ENCODE measurements at regions not wholly inside any gene's neighbourhood (a gene's known extent, or its start where the extent isn't known, plus 50 kb on each side); places are given as distances from the start of the nearest gene placed in this dataset.
"Not testable (repeated sequence)": the region's sequence is repeated elsewhere in the genome, so short reads cannot be mapped to it uniquely, and the experiment has no call there.

- Histone ChIP-seq H3K36me3 (replicated peaks; ENCODE audit: insufficient read depth, low read length) (no peaks in the 10 kb centered on the region), H2AFZ (ENCODE audit: low read length) (no peak overlapping the region), H3K27me3 (replicated peaks; ENCODE audit: insufficient read depth, low read length) (no peaks in the 10 kb centered on the region), H3K9me2 (replicated peaks; ENCODE audit: insufficient read depth, low read length) (no peaks in the 10 kb centered on the region), H4K20me1 (ENCODE audit: insufficient read depth, low read length) (no peaks in the 10 kb centered on the region), H3K27ac (ENCODE audit: low read length) (no peak overlapping the region), H3K9me3 (replicated peaks; ENCODE audit: insufficient read depth, low read length) (no peaks in the 10 kb centered on the region), H3K4me1 (ENCODE audit: low read length) (no peaks in the 10 kb centered on the region), H3K9ac (ENCODE audit: low read length) (no peak overlapping the region), H3F3A (ENCODE audit: insufficient read depth, low read length) (no peaks in the 10 kb centered on the region), H3K4me2 (ENCODE audit: low read depth, low read length) (no peak overlapping the region), H3K79me2 (ENCODE audit: low read length) (no peaks in the 10 kb centered on the region), H3K4me3 (ENCODE audit: low read length) (no peak overlapping the region)
- TF ChIP-seq EZH2 (optimal IDR thresholded peaks at IDR 0.05; ENCODE audit: low read depth, low read length): no peak
- DNase-seq: no peak
These were observed 265.5 kb upstream of the PAPPA start for GRCh38 chr9:115888131-115888530.

- Histone ChIP-seq H3K9ac (ENCODE audit: low read length) (no peak overlapping the region), H4K20me1 (ENCODE audit: insufficient read depth, low read length) (no peaks in the 10 kb centered on the region), H3K9me2 (replicated peaks; ENCODE audit: insufficient read depth, low read length) (no peaks in the 10 kb centered on the region), H3K4me3 (ENCODE audit: low read length) (no peak overlapping the region), H3K36me3 (replicated peaks; ENCODE audit: insufficient read depth, low read length) (no peaks in the 10 kb centered on the region), H3K27me3 (replicated peaks; ENCODE audit: insufficient read depth, low read length) (no peaks in the 10 kb centered on the region), H3K79me2 (ENCODE audit: low read length) (no peaks in the 10 kb centered on the region), H3K4me1 (ENCODE audit: low read length) (no peaks in the 10 kb centered on the region), H3K4me2 (ENCODE audit: low read depth, low read length) (no peak overlapping the region), H2AFZ (ENCODE audit: low read length) (no peak overlapping the region), H3F3A (ENCODE audit: insufficient read depth, low read length) (no peaks in the 10 kb centered on the region), H3K27ac (ENCODE audit: low read length) (no peak overlapping the region), H3K9me3 (replicated peaks; ENCODE audit: insufficient read depth, low read length) (no peaks in the 10 kb centered on the region)
- no peak for DNase-seq
- no peak for TF ChIP-seq EZH2phosphoT487 (IDR thresholded peaks at IDR 0.05; ENCODE audit: low read length)
- no peak for TF ChIP-seq EZH2 (optimal IDR thresholded peaks at IDR 0.05; ENCODE audit: low read depth, low read length)
- TF ChIP-seq, protein P1, sequence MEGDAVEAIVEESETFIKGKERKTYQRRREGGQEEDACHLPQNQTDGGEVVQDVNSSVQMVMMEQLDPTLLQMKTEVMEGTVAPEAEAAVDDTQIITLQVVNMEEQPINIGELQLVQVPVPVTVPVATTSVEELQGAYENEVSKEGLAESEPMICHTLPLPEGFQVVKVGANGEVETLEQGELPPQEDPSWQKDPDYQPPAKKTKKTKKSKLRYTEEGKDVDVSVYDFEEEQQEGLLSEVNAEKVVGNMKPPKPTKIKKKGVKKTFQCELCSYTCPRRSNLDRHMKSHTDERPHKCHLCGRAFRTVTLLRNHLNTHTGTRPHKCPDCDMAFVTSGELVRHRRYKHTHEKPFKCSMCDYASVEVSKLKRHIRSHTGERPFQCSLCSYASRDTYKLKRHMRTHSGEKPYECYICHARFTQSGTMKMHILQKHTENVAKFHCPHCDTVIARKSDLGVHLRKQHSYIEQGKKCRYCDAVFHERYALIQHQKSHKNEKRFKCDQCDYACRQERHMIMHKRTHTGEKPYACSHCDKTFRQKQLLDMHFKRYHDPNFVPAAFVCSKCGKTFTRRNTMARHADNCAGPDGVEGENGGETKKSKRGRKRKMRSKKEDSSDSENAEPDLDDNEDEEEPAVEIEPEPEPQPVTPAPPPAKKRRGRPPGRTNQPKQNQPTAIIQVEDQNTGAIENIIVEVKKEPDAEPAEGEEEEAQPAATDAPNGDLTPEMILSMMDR (IDR thresholded peaks at IDR 0.05; ENCODE audit: low read length): no peak
These were observed 261.7 kb upstream of the PAPPA start for GRCh38 chr9:115891929-115892328.

DNA sequence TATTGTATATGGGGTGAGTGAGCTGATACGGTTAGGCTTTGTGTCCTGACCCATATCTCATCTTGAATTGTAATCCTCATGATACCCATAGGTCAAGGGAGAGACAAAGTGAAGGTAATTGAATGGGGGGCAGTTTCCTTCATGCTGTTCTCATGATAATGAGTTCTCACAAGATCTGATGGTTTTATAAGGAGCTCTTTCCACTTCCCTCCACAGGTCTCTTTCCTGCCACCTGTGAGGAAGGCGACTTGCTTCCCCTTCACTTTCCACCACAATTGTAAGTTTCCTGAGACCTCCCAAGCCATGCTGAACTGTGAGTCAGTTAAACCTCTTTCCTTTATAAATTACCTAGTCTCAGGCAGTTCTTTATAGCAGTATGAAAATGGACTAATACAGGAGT is 255.1 kb upstream of the PAPPA start:
- not testable (repeated sequence) for H3K9me3 ChIP-seq (replicated peaks; ENCODE audit: insufficient read depth, low read length); H3F3A ChIP-seq (ENCODE audit: insufficient read depth, low read length); H3K9me2 ChIP-seq (replicated peaks; ENCODE audit: insufficient read depth, low read length); DNase-seq; H3K4me2 ChIP-seq (ENCODE audit: low read depth, low read length); H3K36me3 ChIP-seq (replicated peaks; ENCODE audit: insufficient read depth, low read length); H3K4me1 ChIP-seq (ENCODE audit: low read length); H3K27me3 ChIP-seq (replicated peaks; ENCODE audit: insufficient read depth, low read length); H3K27ac ChIP-seq (ENCODE audit: low read length); H2AFZ ChIP-seq (ENCODE audit: low read length); H4K20me1 ChIP-seq (ENCODE audit: insufficient read depth, low read length); H3K4me3 ChIP-seq (ENCODE audit: low read length); H3K9ac ChIP-seq (ENCODE audit: low read length); H3K79me2 ChIP-seq (ENCODE audit: low read length)

DNA sequence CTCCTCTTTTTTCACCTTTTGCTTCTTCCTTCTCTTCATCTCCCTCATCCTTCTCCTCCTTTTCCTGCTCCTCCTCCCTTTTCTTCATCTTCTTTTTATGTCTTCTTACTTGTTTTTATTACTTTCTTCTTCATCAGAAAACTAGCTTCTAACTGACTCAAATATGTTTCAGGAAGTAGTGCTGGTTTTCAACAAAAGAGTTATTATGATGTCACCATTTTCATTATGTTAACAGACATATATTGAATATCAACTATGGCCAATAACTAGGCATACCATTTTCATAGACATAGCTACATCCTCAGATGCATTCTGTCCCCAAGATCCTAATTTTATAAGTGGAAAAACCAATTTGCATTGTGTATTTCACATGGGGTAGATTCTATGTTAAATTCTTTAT is 252.9 kb upstream of the PAPPA start:
- no peaks in the 10 kb centered on the region for H3F3A ChIP-seq (ENCODE audit: insufficient read depth, low read length)
- H3K27ac ChIP-seq (ENCODE audit: low read length): no peak overlapping the region
- H3K9me2 ChIP-seq (replicated peaks; ENCODE audit: insufficient read depth, low read length): no peaks in the 10 kb centered on the region
- TF ChIP-seq EZH2phosphoT487 (IDR thresholded peaks at IDR 0.05; ENCODE audit: low read length) (no peak), EZH2 (optimal IDR thresholded peaks at IDR 0.05; ENCODE audit: low read depth, low read length) (no peak)
- TF ChIP-seq, protein P1 (IDR thresholded peaks at IDR 0.05; ENCODE audit: low read length): no peak
- no peak for DNase-seq
- H2AFZ ChIP-seq (ENCODE audit: low read length): no peak overlapping the region
- H3K4me1 ChIP-seq (ENCODE audit: low read length): no peaks in the 10 kb centered on the region
- H4K20me1 ChIP-seq (ENCODE audit: insufficient read depth, low read length): no peaks in the 10 kb centered on the region
- no peaks in the 10 kb centered on the region for H3K9me3 ChIP-seq (replicated peaks; ENCODE audit: insufficient read depth, low read length)
- no peaks in the 10 kb centered on the region for H3K36me3 ChIP-seq (replicated peaks; ENCODE audit: insufficient read depth, low read length)
- H3K79me2 ChIP-seq (ENCODE audit: low read length): no peaks in the 10 kb centered on the region
- H3K4me2 ChIP-seq (ENCODE audit: low read depth, low read length): no peak overlapping the region
- H3K4me3 ChIP-seq (ENCODE audit: low read length): no peak overlapping the region
- no peaks in the 10 kb centered on the region for H3K27me3 ChIP-seq (replicated peaks; ENCODE audit: insufficient read depth, low read length)
- H3K9ac ChIP-seq (ENCODE audit: low read length): no peak overlapping the region
